SJCRH30 (cell line): ENCODE measurements at regions not wholly inside any gene's neighbourhood (a gene's known extent, or its start where the extent isn't known, plus 50 kb on each side); places are given as distances from the start of the nearest gene placed in this dataset.

ENCODE experiments used
- DNase-seq, 2 experiments: peaks; one replicate each; pipeline ENCODE4 v3.0.0-alpha.2; 2015 to 2020
- H3K27ac ChIP-seq: fragments of 250-450 bp; sonication (Bioruptor Pico); 2 replicates; pipeline ENCODE4 v1.5.1; 2020; ENCODE audit warnings: mild to moderate bottlenecking, moderate library complexity
- H3K27me3 ChIP-seq: fragments of 250-450 bp; sonication (Bioruptor Pico); 2 replicates; pipeline ENCODE4 v1.5.1; 2020; ENCODE audit warnings: mild to moderate bottlenecking, moderate library complexity
- H3K36me3 ChIP-seq: fragments of 250-450 bp; sonication (Bioruptor Pico); 2 replicates; pipeline ENCODE4 v1.5.1; 2020; ENCODE audit warnings: mild to moderate bottlenecking, moderate library complexity
- H3K4me1 ChIP-seq: fragments of 250-450 bp; sonication (Bioruptor Pico); 2 replicates; pipeline ENCODE4 v1.5.1; 2020; ENCODE audit warnings: mild to moderate bottlenecking, moderate library complexity
- H3K4me3 ChIP-seq: fragments of 250-450 bp; sonication (Bioruptor Pico); 2 replicates; pipeline ENCODE4 v1.5.1; 2020; ENCODE audit warnings: mild to moderate bottlenecking, moderate library complexity
- H3K9me3 ChIP-seq: fragments of 250-450 bp; sonication (Bioruptor Pico); replicated peaks from 2 replicates; pipeline ENCODE4 v1.5.1; 2020; ENCODE audit warnings: mild to moderate bottlenecking, moderate library complexity

DNA sequence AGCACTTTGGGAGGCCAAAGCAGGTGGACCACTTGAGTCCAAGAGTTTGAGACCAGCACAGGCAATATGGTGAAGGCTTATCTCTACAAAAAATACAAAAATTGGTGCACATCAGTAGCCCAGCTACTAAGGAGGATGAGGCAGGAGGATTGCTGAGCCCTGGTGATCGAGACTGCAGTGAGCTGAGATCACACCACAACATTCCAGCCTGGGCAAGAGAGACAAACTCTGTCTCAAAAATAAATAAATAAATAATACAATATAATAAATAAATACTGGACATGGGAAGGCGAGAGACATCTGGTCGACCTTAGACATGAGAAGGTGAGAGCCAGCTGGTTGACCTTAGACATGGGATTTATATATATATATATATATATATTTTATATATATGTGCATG lies 119.8 kb upstream of the SLC38A4 start:
- no peak for DNase-seq
- Histone ChIP-seq H3K9me3 (no peaks in the 10 kb centered on the region; the same call in 1 of the 2 replicates), H3K4me1 (peaks cover 54% of the 10 kb centered on the region), H3K4me3 (no peak overlapping the region), H3K27ac (no peak overlapping the region), H3K27me3 (no peaks in the 10 kb centered on the region), H3K36me3 (no peaks in the 10 kb centered on the region)

DNA sequence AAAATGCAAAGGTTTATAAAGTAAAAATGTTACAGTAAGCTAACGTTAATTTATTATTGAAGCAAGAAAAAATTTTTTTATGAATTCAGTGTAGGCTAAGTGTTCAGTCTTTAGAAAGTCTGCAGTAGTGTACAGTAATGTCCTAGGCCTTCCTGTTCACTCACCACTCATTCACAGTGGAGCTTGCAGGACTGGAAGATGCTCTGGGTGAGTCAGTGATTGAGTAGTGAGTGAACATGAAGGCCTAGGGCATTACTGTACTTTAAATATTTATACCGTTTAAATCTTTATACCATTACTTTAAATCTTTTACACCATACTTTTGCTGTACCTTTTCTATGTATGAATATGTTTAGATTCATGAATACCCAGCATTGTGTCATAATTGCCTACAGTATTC lies 120.3 kb upstream of the SLC38A4 start:
- no peak overlapping the region for H3K4me3 ChIP-seq
- no peaks in the 10 kb centered on the region; the same call in 1 of the 2 replicates for H3K9me3 ChIP-seq
- no peak for DNase-seq
- no peaks in the 10 kb centered on the region for H3K27me3 ChIP-seq
- no peak overlapping the region for H3K27ac ChIP-seq
- no peaks in the 10 kb centered on the region for H3K36me3 ChIP-seq
- peaks cover 59% of the 10 kb centered on the region for H3K4me1 ChIP-seq

DNA sequence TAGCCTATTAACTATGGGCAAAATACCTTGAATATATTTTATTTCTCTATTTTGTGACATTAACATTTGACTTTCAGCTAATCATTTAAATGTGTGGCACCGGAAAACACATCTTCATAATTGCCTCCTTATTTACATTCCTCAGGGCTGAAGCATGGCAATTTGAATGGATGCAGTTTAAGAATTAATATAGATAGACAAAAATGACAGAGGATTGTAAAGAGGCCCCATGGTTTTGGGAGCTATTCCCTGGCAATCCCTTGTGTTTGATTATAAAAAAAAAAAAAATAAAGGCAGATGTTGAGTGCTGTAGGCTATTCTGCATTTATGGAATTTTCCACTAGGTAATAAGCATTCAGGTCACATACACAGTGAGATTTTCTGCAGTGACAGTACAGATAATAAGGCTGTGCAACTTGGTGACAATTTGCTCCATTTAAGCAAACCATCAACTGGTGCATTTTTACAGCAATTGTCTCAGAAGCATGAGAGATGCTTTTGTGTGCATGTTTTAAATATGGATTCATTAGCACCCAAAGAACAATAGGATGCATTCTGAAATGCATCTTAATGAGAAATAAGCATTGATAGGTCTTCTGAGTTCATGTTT lies 123.2 kb upstream of the SLC38A4 start:
- Histone ChIP-seq H3K4me3 (no peak overlapping the region), H3K27me3 (no peaks in the 10 kb centered on the region), H3K4me1 (peaks cover 38% of the 10 kb centered on the region), H3K36me3 (no peaks in the 10 kb centered on the region), H3K9me3 (no peaks in the 10 kb centered on the region), H3K27ac (no peak overlapping the region)
- DNase-seq, result no peak

DNA sequence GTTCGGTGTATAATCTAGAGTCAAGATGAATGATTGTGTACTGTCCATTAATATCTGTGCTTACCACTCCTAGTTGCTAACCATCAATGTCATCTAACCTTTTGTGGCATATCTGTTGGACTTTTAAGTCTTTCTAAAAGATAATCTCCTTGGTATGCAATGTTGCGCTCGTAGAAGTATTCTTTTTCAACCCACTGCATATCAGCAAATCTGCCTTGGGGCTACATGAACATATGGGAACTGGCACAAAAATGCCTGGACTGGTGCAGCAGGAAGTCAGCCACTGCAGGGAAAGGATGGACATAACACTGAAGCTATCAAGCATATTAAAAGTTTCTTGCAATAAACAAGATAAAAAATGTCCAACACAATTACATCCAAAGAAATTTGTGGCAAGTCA lies 124.3 kb upstream of the SLC38A4 start:
- Histone ChIP-seq H3K4me3 (no peak overlapping the region), H3K27me3 (no peaks in the 10 kb centered on the region), H3K9me3 (no peaks in the 10 kb centered on the region), H3K4me1 (peaks cover 27% of the 10 kb centered on the region), H3K36me3 (no peaks in the 10 kb centered on the region), H3K27ac (no peak overlapping the region)
- DNase-seq, result peak; percentile 78 to 83

DNA sequence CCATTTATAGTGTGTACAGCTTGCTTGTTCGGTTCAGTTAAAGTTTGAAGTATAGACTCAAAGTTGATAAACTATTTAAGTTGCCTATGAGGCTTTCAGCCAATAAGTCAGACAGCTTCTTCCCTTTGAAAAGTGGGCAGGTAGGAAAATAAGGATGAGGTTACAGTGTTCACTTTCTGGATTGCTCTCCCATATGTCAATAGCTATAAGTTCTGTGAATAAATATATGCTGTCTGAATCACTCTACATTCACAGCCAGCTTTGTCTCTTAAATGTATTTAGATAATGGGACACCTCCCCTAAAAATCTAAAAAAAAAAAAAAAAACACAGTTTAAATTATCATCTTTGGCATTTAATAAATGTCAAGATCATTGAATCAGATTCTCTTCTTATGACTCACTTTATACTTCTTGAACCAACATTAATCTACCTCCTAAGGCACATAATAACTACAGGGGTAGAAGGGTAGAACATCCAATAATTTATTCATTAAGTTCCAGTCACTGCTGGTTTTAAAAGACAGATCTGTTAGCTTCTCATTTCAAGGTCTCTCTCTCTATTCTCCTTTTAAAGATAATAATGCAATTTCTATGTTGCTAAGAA lies 126.4 kb upstream of the PCED1B start:
- no peak overlapping the region for H3K27ac ChIP-seq
- no peaks in the 10 kb centered on the region for H3K27me3 ChIP-seq
- DNase-seq, result no peak
- no peak overlapping the region for H3K4me3 ChIP-seq
- H3K36me3 ChIP-seq, result no peaks in the 10 kb centered on the region
- H3K9me3 ChIP-seq, result no peaks in the 10 kb centered on the region
- peaks cover 49% of the 10 kb centered on the region for H3K4me1 ChIP-seq

DNA sequence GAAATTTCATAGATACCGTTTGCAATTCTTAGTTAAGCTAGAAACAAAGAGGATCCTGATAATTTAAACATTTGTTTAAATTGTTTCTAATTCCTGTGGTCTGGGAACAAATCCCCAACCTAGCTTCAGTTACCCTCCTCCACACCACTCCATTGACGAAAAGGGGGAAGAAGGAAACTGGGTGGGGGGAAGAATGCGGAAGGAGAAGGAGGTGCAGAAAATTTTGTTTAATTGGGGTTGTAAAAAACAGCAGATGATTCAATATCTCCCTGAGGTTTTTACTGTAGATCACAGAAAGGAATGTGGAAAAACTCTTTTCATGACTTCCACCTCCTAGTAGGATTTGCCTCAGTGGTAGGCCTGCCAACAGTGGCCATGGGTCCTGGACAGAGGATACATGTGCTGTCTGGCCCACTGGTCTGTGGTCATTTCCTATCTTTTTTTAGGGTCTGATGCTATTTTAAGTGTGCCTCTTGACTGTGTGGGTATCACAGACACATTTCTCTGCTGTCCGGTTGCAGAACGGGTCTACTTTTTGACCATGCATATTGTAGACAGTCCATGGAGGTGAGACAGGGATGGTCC lies 122.9 kb upstream of the PCED1B start:
- H3K4me1 ChIP-seq, result peaks cover 51% of the 10 kb centered on the region

DNA sequence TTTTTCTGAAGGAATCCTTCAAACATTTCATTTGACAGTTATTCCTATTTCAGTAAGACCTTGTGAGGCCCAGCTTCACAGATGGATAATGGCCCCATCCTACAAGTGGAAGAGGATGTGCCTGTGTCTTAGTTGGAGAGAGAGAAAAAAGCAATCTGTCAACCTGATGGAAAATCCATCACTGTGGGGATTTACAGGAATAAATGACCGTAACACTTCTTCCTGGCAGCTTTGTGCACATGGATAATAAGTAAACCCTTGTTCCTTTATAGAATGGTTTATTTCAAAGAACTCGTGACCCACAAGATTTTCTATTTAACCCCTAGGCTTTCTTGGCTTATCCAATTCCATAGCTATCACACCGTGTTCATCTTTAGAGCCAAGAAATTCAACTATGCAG lies 121.4 kb upstream of the PCED1B start:
- H3K4me3 ChIP-seq, result no peak overlapping the region
- H3K27me3 ChIP-seq, result no peaks in the 10 kb centered on the region
- H3K27ac ChIP-seq, result no peak overlapping the region
- peak; percentile 25 to 71 for DNase-seq
- H3K4me1 ChIP-seq, result peaks cover 47% of the 10 kb centered on the region
- H3K36me3 ChIP-seq, result no peaks in the 10 kb centered on the region
- H3K9me3 ChIP-seq, result no peaks in the 10 kb centered on the region

More for the DNA sequence above, 122.9 kb upstream of the PCED1B start:
- H3K9me3 ChIP-seq, result no peaks in the 10 kb centered on the region
- H3K36me3 ChIP-seq, result no peaks in the 10 kb centered on the region
- no peaks in the 10 kb centered on the region for H3K27me3 ChIP-seq
- H3K4me3 ChIP-seq, result no peak overlapping the region
- DNase-seq, result peak; percentile 69 to 75
- H3K27ac ChIP-seq, result peak overlapping the region; percentile 42

DNA sequence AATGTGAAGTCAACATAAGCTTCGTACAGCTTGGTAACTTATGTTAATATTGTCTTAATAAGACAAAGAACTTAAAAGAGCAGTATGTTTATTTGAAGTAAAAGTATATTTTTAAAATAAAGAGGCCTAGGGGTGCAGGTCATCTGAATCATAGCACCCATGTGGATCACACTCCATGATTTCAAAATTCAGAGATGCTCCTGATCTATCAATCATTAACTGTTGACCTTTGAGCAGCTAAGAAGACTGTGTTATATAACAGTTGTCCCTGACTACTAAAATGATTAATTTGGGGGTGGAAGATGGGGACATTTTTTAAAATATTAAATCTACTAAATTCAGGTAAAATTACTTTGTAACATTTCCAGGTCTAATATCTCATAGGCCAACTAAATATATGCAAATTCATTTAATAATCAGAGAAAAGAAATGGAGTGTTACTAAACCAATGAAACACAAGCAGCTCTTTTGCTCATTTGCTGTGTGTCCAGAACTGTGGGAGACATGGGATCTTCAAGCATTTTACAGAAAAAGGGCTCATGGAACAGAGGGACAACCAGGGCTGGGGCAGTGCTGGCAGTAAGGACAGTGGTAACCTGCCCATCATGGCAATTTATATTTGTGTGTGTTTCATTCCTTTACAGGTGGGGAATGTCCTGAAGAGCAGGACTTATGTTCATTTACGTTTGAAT lies 120.7 kb upstream of the PCED1B start:
- Histone ChIP-seq H3K9me3 (no peaks in the 10 kb centered on the region), H3K4me3 (no peak overlapping the region), H3K27ac (peak overlapping the region; percentile 3; the same call in 1 of the 2 replicates), H3K36me3 (no peaks in the 10 kb centered on the region), H3K4me1 (peaks cover 47% of the 10 kb centered on the region), H3K27me3 (no peaks in the 10 kb centered on the region)
- no peak for DNase-seq

DNA sequence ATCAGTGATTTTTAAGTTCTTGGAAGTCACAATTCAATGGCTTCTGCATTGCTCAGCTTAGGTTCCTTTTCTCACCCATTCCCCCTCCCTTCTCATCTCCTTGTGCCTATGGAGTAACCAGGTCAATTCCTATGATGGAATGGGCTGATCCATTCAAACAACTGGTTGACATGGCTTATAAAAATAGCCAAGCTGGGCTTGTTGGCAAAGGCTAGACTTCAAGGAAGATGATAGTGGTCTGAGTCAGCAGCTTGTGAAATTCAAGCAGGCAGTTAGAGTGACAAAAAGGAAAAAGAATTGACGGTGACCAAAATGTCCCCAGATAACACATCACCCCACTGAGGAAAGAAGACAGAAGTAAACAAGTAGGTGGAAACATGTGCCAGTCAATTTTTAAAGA lies 119.9 kb upstream of the PCED1B start:
- H3K4me1 ChIP-seq, result peaks cover 54% of the 10 kb centered on the region
- H3K36me3 ChIP-seq, result no peaks in the 10 kb centered on the region
- peak overlapping the region; percentile 3; the same call in 1 of the 2 replicates for H3K27ac ChIP-seq
- H3K27me3 ChIP-seq, result no peaks in the 10 kb centered on the region
- peak; percentile 69 to 84 for DNase-seq
- no peak overlapping the region for H3K4me3 ChIP-seq
- no peaks in the 10 kb centered on the region for H3K9me3 ChIP-seq

DNA sequence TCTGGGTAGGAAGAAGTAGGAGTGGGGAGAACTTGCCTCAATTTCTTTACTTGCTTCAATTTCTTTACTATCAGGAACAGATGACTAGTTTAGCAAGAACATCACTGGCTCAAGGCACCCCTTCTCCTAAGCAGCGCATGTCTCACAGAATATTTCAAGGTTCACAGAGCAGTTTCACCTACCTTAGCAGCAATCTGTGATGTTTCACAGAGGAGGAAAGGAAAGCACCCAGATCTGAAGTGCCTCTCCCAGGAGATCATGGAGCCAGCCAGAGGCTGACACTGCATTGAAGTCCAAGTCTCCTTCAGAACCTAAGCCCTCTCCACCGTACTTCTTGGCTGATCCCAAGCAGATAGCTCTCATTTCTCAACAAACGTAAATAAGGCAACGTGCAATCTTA lies 118.7 kb upstream of the PCED1B start:
- H3K4me1 ChIP-seq, result peaks cover 66% of the 10 kb centered on the region

DNA sequence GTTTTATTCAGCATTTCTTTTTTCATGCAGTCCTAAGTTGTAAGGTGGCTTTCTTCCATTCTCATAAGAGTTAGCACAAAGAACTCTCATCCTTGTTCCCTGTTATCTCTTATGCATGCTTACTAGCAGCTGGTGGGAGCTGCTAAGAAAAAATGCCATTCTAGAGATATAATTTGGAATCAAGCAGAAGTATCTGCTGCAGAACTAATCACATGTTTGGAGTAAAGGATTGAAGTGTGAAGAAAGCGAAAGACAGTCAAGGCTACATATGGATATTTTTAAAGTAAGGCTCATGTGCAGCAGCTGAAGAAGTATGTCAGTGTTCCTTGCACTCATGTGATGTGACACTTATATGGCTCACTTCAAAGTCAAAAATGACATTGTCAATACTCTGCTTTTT lies 116.2 kb upstream of the PCED1B start:
- Histone ChIP-seq H3K9me3 (no peaks in the 10 kb centered on the region), H3K27me3 (no peaks in the 10 kb centered on the region), H3K4me3 (no peak overlapping the region), H3K36me3 (no peaks in the 10 kb centered on the region), H3K4me1 (peaks cover 41% of the 10 kb centered on the region), H3K27ac (no peak overlapping the region)
- DNase-seq, result no peak

More for the DNA sequence above, 118.7 kb upstream of the PCED1B start:
- DNase-seq, result no peak
- no peaks in the 10 kb centered on the region for H3K9me3 ChIP-seq
- no peaks in the 10 kb centered on the region for H3K36me3 ChIP-seq
- H3K4me3 ChIP-seq, result no peak overlapping the region
- H3K27ac ChIP-seq, result no peak overlapping the region
- H3K27me3 ChIP-seq, result no peaks in the 10 kb centered on the region

DNA sequence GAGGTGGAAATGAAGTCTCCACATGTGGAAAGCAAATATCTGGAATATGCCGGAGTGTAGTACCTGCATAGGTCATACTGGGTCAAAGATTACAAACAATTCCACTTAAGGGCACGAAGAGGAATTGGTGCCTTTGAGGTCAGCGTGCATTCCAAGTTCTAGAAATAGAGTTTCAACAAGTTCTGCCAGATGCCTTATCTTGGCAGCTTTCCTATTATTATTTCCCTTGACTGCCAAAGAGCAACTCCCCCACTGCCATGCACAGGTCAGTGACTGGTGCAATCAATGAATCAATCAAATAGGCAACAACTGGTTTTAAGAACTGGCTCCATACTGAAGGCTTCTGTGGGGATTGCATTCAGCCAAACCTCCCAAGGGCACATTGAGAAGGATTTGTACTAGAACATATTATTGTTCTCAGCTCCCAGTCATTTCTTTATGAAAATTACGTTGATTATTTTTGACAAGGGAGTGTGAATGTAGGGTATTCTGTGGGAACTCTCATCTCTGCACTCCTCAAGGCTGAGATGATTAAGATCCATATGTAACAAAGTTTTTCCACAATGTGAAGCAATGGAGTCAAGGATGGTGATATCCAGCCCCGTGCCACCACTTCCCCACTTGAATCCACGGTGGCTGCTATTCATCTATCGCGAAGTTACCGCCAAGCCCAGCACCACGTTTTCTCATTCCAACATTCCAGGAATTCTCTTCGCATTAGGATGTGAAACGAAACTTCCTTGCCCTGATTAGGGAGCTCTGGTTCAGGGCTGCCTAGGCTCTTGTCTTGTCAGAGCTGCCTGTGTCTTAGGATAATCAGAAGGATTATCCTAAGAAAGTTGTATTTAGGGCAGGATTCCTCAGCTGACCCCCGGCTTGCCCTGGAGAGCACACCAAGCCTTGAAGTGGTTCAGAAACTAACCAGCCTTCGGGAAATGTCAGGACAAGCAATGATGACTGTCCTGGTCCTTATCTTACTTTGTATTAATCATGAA lies 115.1 kb upstream of the PCED1B start:
- Histone ChIP-seq H3K4me1 (peaks cover 30% of the 10 kb centered on the region), H3K27ac (peak overlapping the region; percentile 66), H3K27me3 (no peaks in the 10 kb centered on the region), H3K4me3 (peak overlapping the region; percentile 10), H3K9me3 (no peaks in the 10 kb centered on the region), H3K36me3 (no peaks in the 10 kb centered on the region)
- DNase-seq, result peak; percentile 52 to 55

DNA sequence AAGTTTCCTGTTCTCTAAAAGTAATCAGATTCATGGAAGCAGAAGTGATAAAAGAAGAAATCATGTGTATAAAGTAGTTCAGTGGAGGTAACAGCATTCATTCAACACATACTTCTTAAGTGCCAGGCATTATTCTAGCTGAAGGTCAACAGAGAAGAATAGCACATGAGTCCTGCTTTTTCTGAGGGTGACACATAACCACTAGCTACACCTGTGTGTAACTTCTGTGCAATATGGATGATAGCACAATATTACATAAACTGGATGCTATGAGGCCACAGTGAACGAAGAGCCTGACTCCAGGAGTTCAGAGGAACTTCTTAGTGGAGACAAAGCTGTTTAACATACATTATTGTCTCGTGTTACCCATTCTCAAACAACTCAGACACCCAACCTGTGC lies 114.3 kb upstream of the PCED1B start:
- no peaks in the 10 kb centered on the region for H3K36me3 ChIP-seq
- H3K4me3 ChIP-seq, result no peak overlapping the region
- no peaks in the 10 kb centered on the region for H3K9me3 ChIP-seq
- H3K4me1 ChIP-seq, result peaks cover 21% of the 10 kb centered on the region
- H3K27ac ChIP-seq, result peak overlapping the region; percentile 66
- no peaks in the 10 kb centered on the region for H3K27me3 ChIP-seq
- no peak for DNase-seq

DNA sequence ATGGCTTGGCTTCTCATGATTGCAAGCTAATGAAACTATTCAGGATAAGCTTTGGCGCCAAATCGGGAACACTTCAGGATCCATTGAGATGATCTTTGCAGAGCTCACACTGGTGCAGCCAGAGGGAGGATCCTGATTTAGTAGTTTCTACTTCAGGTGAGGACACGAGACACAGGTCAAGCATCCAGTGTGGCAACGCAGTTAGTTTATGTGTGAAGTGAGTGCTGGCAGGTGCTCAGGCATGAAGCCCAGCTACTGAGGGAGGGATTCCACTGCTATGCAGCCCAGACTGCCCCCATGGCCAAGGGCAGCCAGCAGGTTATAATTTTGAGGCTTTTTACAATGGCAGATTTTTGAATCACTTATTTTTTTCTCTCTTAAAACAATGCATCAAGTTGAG lies 113.5 kb upstream of the PCED1B start:
- DNase-seq, result no peak
- Histone ChIP-seq H3K9me3 (no peaks in the 10 kb centered on the region), H3K27ac (no peak overlapping the region), H3K27me3 (no peaks in the 10 kb centered on the region), H3K36me3 (no peaks in the 10 kb centered on the region), H3K4me1 (peaks cover 22% of the 10 kb centered on the region), H3K4me3 (no peak overlapping the region)
